ENCODE measurements at regions not wholly inside any gene's neighbourhood (a gene's known extent, or its start where the extent isn't known, plus 50 kb on each side); places are given as distances from the start of the nearest gene placed in this dataset.
A peak's percentile ranks its signal among the peaks of the same experiment; 100 is the strongest.

GRCh38 chr1:36576551-36577110 lies 93.9 kb upstream of the CSF3R start:
- DNase-seq (ENCODE audit: low spot score): no peak

DNA sequence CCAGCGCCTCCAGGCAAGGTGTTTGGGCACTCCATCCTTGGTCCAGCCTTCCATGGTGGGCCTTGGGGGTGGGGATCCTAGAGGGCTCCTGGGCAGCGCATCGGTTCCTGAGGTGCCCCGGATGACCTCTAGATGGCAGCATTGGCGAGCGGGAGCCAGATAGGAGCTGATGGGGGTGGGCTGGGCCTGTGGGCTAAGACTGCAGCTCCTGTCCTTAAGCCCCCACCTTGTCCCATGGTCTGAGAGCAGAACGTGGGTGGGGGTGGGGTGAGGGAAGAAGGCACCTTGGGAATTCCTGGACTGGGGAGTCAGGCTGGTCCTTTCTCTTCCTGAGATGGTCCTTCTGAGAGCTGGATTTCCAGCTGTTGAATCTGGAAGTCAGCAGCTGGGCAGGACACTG lies 93.4 kb upstream of the CSF3R start:
- DNase-seq (ENCODE audit: low spot score): peak; percentile 67

DNA sequence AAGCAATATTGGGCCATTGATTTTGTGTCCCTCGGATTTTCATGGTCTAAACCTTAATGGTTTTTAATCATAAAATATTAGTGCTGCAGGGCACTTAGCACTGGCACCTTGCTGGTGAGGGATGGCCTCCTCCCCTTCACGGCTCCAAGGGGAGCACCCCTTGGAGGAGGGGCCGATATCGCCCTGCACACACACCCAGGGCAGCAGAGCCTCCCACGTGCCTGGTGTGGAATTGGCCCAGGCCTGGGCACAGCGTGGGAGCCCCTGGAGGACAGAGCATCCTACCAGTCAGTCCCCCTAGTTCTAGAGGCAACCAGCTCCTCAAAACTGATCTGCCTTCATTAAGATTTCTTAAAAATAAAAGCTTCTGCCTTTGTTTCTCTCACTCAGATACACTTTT lies 90.7 kb upstream of the CSF3R start:
- no peak for DNase-seq (ENCODE audit: low spot score)

DNA sequence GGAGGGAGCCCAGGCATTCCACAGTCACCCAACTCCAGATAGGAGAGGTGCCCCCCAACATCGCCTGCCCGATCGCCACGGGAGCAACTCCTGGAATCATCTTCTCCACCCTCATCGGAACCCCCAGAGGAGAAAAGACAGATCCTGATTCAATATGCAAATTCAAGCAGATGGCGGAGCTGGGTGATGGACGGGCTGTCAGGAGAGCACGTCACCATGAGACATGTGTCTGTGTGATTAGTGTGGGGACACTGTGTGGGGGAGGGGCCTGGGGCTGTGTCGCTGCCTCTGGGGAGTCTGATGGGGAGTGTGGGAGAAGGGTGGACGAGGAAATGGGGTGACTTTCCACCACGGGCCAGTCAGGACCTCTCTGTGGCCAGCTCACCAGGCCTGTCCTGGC lies 90.2 kb upstream of the CSF3R start:
- no peak for DNase-seq (ENCODE audit: low spot score)

GRCh38 chr1:36572142-36572715 lies 89.5 kb upstream of the CSF3R start:
- no peak for DNase-seq (ENCODE audit: low spot score)

DNA sequence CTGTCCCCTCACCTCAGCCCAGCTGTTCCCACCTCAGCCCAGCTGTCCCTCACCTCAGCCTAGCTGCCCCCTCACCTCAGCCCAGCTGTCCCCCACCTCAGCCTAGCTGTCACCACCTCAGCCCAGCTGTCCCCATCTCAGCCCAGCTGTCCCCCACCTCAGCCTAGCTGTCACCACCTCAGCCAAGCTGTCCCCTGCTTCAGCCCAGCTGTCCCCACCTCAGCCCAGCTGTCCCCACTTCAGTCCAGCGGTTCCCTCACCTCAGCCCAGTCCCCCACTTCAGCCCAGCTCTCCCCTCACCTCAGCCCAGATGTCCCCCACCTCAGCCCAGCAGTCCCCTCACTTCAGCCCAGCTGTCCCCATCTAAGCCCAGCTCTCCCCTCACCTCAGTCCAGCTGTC lies 88.4 kb upstream of the CSF3R start:
- no peak for DNase-seq (ENCODE audit: low spot score)

GRCh38 chr1:36570478-36571060 lies 87.9 kb upstream of the CSF3R start:
- DNase-seq (ENCODE audit: low spot score): no peak

GRCh38 chr1:36570006-36570405 lies 87.3 kb upstream of the CSF3R start:
- no peak for DNase-seq (ENCODE audit: low spot score)

GRCh38 chr1:36567601-36568341 lies 85.1 kb upstream of the CSF3R start:
- no peak for DNase-seq (ENCODE audit: low spot score)

GRCh38 chr1:36565576-36566501 lies 83.1 kb upstream of the CSF3R start:
- DNase-seq (ENCODE audit: low spot score): no peak

DNA sequence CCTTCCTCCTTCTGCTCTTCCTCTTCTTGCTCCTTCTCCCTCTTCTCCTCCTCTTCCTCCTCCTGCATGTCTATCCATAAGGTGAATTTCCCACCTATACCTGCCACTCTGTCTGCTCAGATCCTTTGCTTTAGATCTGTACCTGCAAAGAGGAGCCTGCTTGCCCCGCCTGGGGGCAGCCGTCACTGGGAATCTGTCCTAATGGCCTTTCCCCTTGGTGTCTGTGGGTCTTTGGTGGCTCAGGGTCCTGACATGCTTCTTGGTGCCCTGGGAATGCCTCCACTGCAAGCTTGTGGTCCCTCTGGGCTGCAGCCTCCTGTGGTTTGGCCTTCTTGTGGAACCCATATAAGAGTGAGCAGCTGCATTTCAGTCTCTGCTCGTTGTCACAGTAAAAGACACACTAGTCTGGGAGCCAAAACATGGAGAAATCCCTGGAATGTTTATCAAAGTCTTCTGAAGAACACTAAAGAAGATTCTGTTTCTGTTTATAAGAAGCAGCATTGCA lies 79.5 kb upstream of the CSF3R start:
- no peak for DNase-seq (ENCODE audit: low spot score)

DNA sequence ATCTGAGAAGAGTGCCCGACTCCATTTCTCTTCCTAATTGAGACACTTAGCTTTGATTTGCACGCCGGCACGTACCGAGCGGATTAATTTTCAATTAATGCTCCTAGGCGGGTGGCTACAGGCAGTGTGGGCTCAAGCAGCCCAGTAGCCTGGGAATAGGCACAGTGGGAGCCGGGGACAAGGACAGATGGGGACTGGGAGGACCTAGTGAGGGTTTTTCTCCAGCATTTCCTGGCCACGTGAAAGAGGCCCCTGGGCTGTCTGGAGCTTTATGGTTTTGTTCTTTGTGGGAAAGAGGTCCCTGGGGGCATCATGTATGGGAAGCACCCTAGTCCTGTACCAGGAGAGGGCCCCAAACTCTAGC lies 78.6 kb upstream of the CSF3R start:
- DNase-seq (ENCODE audit: low spot score): no peak

DNA sequence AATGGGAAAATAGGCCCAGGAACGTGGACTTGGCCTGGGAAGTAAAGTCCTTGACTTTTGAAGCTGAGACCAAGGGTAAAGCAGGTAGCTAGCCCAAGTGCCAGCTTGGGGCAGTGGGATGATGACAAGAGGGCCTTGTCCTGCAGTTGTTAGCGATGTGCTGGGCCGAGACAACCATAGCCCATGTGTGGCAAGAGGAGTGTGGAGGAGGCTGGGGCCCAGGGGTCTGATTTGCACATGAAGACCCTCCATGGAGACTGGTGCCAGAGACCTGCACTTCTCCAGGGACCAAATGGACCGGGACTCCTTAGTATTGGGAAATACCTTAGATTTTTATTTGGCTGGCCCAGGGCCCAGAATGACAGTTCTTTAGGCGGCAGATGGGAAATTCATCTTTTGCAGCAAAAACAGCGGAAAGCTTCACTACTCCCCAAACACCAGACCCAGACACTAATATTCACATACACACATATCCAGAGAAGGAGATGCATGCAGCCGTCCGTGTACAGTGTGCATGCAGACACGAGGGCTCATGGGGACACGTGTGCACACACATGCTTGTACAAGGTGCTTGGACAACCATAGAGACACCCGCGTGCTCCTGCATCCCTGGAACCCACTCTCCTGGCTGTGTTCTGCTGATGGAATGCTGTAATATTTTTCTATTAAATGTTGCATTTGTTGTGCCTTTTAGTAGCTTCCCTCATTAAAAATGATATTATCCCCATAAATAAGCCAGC lies 78.1 kb upstream of the CSF3R start:
- no peak for DNase-seq (ENCODE audit: low spot score)

DNA sequence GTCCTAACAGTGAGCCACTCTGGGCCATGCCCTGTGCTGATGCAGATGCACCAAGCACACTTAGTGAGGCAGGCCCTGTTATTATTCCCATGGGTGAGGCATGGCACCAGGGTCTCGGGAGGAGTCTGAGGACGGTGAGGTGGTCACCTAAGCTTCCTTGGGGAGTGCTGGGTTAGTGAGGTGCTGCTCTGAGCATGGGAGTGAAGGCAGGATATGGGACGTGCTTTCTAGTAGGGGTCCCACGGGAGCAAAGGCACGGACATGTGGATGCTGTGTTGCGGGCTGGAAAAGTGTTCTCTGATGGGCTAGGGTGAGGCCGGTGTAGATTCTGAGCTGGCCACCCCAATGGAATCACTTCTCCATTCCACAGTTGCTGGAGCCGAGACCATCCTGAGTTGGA lies 77.5 kb upstream of the CSF3R start:
- DNase-seq (ENCODE audit: low spot score): no peak

- no peak for DNase-seq (ENCODE audit: low spot score)
Measured at GRCh38 chr1:36559061-36559460, 76.3 kb upstream of the CSF3R start.

DNA sequence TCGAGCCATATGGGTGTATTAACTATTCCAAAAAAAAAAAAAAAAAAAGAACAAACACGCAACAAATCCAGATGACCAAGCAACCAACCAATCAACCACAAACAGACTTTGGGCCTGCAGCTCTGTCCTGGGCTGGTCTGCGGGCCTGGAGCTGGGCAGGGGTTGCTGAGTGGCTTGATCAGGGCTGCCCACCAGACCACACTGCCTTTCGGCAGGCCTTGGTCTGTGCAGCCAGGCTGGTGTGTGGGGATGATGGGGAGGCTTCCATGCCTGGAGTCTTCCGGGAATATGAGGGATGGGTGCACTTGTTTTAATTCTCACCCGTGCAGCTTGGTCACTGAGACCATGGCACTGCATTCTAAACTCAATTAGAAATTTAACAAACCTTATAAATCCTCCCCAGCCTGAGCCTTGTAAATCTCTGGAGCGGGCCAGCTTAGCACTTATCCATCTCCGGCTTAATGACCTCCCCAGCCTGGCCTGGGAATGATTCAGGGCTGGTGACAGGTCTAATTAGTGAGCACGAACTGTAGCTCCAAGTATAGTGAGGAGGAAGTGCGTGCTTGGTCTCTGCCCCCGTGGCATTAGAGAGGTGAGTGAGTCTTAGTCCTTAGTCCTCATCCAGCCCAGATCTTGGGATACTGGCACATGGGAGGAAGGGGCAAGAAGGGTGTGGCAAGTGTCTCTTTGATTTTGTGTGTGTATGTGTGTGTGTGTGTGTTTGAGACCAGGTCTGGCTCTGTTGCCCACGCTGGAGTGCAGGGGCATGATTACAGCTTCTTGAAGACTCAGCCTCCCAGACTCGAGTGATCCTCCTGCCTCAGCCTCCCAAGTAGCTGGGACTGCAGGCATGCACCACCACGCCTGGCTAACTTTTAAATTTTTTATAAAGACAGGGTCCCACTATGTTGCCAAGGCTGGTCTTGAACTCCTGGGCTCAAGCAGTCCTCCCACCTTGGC lies 74.6 kb upstream of the CSF3R start:
- no peak for DNase-seq (ENCODE audit: low spot score)

- no peak for DNase-seq (ENCODE audit: low spot score)
Measured at GRCh38 chr1:36555041-36555440, 72.3 kb upstream of the CSF3R start.

- no peak for DNase-seq (ENCODE audit: low spot score)
Measured at GRCh38 chr1:36554323-36554628, 71.6 kb upstream of the CSF3R start.

GRCh38 chr1:36553591-36554322 lies 71.0 kb upstream of the CSF3R start:
- peak; percentile 41 for DNase-seq (ENCODE audit: low spot score)
